AG09309 (cell line): ENCODE measurements at regions not wholly inside any gene's neighbourhood (a gene's known extent, or its start where the extent isn't known, plus 50 kb on each side); places are given as distances from the start of the nearest gene placed in this dataset.

Source experiments
- DNase-seq: peaks from one replicate; pipeline ENCODE4 v3.0.0-alpha.2; 2010; ENCODE audit warnings: low read depth
- H3K4me3 ChIP-seq: 2 replicates; pipeline ENCODE4 v1.5.1; 2011; ENCODE audit warnings: mild to moderate bottlenecking, low read depth, low read length, moderate library complexity; ENCODE audit not compliant: control insufficient read depth
- TF ChIP-seq, protein P1 (sequence below): IDR thresholded peaks from 2 replicates; pipeline ENCODE4 v1.5.1; 2011; ENCODE audit warnings: mild to moderate bottlenecking, low read depth, low read length, inconsistent platforms; ENCODE audit not compliant: insufficient read depth, control insufficient read depth; ENCODE audit errors: missing control alignments

DNA sequence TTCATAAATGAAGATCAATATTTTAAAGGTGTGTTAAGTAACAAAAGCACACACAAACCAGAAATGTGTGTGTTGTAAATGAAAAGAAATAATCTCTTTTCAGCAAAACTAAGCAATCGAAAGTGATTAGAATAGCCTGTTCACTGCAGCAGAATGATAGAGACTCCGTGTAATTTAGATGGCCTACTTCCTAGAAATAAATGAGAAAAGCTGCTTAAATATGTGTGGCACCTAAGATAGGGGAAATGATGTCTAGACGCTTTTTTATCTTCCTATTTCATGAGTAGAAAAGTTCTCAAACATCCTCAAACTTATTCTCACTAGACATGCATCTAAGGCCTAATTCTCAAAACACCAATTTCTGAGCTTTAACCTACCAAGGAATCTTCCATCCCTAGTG lies 124.7 kb upstream of the BRINP3 start:
- no peak overlapping the region for H3K4me3 ChIP-seq
- no peak for DNase-seq
- TF ChIP-seq, protein P1, sequence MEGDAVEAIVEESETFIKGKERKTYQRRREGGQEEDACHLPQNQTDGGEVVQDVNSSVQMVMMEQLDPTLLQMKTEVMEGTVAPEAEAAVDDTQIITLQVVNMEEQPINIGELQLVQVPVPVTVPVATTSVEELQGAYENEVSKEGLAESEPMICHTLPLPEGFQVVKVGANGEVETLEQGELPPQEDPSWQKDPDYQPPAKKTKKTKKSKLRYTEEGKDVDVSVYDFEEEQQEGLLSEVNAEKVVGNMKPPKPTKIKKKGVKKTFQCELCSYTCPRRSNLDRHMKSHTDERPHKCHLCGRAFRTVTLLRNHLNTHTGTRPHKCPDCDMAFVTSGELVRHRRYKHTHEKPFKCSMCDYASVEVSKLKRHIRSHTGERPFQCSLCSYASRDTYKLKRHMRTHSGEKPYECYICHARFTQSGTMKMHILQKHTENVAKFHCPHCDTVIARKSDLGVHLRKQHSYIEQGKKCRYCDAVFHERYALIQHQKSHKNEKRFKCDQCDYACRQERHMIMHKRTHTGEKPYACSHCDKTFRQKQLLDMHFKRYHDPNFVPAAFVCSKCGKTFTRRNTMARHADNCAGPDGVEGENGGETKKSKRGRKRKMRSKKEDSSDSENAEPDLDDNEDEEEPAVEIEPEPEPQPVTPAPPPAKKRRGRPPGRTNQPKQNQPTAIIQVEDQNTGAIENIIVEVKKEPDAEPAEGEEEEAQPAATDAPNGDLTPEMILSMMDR = no peak

DNA sequence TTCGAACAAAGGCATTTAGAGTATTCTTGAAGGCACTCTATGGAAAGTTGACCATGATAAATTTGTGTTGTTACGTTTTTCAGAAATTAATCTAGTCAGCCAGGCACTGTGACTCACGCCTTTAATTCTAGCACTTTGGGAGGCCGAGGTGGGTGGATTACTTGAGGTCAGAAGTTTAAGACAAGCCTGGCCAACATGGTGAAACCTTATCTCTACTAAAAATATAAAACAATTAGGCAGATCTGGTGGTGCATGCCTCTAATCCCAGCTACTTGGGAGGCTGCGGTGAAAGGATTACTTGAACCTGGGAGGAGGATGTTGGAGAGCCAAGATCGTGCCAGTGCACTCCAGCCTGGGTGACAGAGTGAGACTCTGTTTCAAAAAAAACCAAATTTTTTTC lies 130.6 kb upstream of the BRINP3 start:
- no peak overlapping the region for H3K4me3 ChIP-seq
- TF ChIP-seq, protein P1 = no peak

DNA sequence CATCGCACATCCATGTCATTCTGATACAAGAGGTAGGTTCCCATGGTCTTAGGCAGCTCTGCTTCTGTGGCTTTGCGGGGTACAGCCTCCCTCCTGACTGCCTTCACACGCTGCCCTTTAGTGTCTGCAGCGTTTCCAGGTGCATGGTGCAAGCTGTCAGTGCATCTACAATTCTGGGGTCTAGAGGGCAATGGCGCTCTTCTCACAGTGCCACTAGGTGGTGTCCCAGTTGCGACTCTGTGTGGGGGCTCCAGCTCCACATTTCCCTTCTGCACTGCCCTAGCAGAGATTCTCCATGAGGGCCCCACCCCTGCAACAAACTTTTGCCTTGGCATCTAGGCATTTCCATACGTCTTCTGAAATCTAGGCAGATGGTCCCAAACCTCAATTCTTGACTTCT lies 138.2 kb upstream of the BRINP3 start:
- no peak overlapping the region for H3K4me3 ChIP-seq
- no peak for DNase-seq
- TF ChIP-seq, protein P1 = no peak

More for the DNA sequence above, 130.6 kb upstream of the BRINP3 start:
- DNase-seq = no peak

GRCh38 chr1:190616235-190616634 lies 138.6 kb upstream of the BRINP3 start:
- no peak for DNase-seq
- TF ChIP-seq, protein P1 = no peak
- H3K4me3 ChIP-seq = no peak overlapping the region

DNA sequence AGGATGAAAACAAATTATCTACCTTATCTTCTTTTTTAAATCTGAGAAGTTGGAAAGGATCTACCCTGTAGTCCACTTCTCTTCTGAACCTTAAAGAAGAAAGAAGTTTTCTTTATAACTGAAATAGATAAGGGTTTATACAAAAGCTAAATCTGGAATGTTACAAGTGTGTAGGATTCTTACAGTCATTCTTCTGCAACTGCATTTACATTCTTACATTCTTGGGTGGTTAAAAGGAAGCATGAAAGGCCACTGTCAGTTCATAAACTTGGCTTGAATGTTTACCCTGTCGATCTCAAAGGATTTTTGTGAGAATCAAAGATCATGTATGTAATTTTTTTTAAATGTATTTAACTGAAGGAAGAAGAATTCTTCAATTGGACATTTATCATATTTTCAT lies 142.1 kb upstream of the BRINP3 start:
- no peak overlapping the region for H3K4me3 ChIP-seq
- TF ChIP-seq, protein P1 = no peak
- no peak for DNase-seq

GRCh38 chr1:190633488-190633887 lies 155.8 kb upstream of the BRINP3 start:
- H3K4me3 ChIP-seq = no peak overlapping the region
- no peak for DNase-seq
- TF ChIP-seq, protein P1 = no peak

GRCh38 chr1:190634134-190634533 lies 156.5 kb upstream of the BRINP3 start:
- no peak overlapping the region for H3K4me3 ChIP-seq
- TF ChIP-seq, protein P1 = no peak
- no peak for DNase-seq
